HG02885 (cell line): ENCODE measurements at regions not wholly inside any gene's neighbourhood (a gene's known extent, or its start where the extent isn't known, plus 50 kb on each side); places are given as distances from the start of the nearest gene placed in this dataset.
"Not testable (repeated sequence)": the region's sequence is repeated elsewhere in the genome, so short reads cannot be mapped to it uniquely, and the experiment has no call there.

Source experiments
- ATAC-seq: cut with Tn5 transposase; IDR thresholded peaks from one replicate; pipeline ENCODE4 v1.9.1; 2021; ENCODE audit warnings: mild to moderate bottlenecking; ENCODE audit not compliant: unreplicated experiment, poor library complexity

DNA sequence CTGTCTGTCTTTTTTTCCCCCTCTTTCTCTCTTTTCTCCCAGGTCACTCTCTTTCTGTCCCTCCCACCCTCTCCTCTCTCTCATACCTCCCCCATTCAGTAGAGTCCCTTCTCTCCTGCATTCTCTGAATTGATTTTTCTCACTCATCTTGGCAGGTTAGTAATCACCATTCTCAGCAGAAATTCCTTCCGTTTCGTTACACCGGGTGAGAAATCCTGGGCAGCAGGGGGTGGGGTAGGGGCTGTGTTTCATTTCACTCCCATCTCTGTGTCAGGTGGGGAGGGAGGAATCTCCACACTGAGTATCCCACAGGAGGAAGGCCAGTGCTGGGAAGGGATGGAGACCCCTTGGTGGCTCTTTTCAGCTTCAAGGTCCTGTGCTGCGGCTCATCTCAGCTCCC lies 253.5 kb downstream of the MIAT start:
- ATAC-seq, result no peak

DNA sequence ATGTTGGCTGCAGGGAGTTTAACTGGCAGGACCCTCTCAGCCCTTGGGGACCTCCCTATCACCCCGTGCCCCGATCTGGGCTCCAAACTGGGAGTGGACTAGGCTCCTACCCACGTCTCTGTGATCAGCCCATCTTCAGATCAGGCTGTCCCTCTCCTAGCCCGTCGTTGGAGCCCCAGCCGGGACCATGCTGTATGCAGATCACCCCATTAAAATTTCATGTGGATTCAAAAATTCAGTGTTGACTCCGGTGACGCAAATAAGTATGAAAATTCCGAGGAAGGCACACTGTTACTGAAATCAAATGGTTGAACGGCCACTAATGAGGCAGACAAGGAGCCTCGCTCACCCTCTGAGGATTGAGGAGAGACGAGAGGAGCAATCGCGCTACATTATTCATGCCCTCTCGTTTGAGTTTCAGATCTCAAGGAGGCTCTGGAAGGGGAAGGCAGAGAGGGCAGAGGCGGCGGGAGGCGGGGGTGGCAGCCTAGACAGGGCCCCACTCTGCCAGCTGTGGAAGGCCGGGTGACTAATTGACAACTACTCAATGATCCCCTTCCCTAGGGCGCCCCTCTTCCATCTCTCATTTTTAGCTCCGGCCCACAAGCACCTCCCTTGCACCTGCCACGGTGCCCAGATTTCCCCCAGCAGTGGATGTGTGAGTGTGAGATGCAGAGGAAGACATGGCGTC lies 255.4 kb downstream of the MIAT start:
- no peak for ATAC-seq

DNA sequence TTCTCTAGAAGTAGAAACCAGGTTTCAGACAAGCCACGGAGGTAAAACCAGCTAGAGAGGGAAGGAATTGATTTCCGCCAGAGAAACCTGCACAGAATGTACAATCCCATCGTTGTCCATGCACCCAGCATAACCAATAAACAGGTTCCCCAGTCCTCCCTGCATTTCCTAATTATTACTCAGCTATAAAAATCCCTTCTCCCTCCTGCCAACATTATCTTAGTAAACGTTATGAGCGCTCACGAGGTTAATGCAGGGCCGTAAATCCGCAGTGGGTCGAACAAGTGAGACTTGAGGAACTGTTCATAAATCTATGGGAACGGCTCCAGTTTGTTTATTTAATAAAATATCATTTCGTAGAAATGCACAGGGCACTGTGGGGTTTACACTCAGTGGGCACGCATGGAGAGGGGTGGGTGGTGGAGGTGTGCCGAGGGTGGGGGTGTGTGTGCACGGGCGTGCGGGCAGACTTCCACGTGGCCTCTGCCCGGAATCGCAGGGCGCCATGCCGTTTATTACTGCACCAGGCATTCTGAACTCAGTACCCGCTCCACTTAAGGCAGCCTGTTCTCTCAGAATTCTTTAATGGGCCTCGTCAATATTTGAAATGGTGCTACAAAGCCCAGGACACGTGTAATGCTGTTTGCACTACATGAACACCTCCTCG lies 257.3 kb downstream of the MIAT start:
- no peak for ATAC-seq

DNA sequence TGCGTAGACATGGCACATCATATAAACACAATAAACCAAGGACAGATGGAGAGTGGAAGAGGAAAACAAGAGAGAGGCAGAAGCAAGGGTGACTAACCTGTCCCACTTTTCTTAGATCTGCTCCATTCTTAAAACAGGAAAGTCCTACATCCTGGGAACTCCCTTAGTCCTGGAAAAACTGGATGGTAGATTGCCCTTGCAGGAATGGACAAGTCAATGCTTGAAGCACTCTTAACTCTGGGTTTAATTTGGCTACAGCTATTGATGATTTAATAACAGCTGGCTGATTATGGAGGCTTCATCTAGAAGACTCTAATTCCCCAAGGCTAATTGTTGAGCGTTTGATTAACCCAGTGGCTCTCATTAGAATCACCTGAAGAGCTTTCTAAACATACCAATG lies 258.8 kb downstream of the MIAT start:
- no peak for ATAC-seq

DNA sequence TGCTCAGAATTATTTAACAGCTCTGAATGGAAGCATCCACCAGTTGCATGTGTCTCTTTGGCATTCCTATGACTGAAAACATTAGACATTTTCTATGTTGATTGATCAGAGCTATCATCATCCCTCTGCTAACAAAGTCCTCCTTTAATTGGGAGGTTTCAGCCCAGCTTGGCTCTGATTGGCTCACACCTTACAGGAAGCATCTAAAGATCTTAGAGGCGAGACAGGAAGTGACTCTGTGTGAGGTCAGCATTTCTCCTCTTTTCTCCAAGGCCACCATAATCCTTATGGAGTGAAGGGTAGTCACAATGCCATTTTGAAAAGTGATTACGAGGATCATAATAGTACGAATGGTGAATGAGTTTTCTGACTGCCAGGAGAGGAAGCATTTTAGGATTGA lies 260.8 kb downstream of the MIAT start:
- no peak for ATAC-seq

DNA sequence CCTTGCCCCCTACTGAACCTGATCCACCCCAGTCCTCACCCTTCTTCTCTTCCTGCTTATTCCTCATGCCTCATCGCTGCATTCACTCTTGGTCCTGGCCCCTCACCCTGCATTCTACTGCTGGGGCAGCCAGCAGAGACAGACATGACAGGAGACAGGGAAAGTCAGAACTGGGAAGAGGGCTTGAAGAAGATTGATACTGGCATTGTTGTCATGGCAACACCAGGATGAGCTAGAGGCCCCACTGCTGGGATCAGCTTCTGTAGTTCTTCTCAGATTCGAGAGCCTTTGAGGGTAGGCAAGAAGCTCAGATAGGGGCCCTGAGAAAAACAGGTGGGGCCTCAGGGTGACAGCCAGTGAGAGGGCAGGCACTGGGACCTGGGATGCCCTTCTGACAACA lies 264.3 kb downstream of the MIAT start:
- no peak for ATAC-seq

DNA sequence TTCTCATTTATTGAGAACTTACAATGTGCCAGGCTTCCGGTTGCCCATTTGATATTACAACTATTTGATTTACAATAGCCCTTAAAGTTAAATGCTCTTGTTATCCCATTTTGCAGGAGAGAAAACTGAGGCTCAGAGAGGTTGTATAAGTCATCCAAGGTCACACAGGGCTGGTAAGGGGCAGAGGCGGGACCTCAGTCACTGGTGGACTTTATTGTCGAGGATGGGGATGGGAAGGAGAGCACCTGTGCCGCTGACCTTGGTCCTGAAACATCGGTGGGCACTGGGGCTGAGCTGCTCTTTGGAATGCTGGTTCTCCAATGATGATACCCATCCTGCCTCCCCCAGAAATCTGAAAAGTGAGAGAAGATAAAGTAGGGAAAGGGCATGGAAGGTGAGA lies 265.4 kb downstream of the MIAT start:
- ATAC-seq, result no peak

DNA sequence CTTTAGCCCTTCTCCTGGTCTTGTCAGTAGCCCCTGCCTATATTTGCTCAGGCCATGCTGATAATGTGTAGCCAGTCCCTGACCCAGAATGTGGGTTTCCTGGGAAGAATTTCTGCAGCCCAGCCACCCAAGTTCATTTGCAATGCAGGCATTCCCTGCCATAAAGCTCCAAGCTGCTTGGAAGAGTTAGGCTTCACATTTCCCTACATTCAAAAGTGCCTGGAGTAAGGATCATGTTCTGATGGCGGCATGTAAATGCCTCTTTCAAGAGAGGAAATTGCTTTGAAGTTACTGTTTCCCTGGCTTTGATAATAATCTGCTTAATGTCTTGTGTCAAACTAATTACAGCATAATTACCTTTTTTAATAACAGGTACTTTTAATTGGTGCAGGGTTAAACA lies 266.1 kb downstream of the MIAT start:
- no peak for ATAC-seq

DNA sequence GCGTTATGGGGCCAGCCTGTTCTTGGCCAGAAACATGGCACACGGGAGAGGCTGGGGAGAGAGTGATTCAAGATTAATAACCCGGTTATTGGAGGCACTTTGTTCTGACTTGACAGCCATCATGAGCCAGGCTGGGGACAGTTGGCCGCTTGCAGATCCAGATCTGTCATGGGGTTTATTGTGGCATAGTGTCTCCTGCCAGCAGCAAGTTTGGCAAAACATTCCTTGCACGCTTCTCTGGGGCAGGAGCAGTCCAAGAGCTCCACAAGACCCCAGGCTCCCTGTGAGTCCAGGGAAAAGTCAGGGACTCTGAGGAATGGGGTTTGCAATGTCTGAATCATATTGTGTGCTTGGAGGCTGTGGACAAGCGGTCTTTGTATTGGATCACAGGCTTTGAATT lies 270.4 kb downstream of the MIAT start:
- ATAC-seq, result no peak

DNA sequence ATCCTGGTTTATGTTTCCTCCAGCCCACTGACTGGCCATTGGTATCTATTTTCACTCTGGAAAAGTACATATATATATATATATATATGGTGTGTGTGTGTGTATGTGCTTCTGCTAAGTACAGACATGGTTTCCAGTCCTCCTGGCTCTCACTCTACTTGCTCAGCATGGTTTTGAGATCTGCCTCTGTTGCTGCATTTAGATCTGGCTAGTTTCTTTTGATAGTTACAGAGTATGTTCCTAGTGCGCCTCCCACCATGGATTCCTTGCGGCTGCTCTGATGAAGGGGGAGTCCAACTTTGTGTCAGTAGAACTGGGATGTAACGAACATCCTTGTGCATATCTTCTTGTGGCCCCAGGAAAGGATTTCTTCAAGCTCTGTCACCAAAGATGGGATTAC lies 274.1 kb downstream of the MIAT start:
- no peak for ATAC-seq

DNA sequence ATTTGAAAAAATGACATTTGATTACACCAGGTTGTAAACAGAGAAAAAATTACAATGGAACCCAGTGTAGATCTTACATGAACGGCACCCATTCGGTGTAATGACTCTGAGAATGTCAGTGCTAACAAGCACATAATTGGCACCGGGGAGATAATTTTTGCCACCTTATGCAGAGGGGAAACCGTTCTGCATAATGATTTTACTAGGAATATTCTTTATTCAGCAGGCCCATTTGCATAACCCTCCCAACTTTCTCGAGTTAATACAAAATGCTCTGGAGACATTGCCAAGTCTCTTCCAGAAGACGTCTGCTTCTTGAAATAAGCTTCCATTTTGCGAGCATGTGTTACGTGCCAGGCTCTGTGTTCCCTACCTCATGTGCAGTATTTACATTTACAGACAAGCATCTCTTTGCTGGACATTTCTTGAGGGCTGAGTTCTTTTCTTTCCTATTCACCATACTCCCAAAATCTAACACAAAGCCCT lies 275.8 kb downstream of the MIAT start:
- ATAC-seq, result no peak

DNA sequence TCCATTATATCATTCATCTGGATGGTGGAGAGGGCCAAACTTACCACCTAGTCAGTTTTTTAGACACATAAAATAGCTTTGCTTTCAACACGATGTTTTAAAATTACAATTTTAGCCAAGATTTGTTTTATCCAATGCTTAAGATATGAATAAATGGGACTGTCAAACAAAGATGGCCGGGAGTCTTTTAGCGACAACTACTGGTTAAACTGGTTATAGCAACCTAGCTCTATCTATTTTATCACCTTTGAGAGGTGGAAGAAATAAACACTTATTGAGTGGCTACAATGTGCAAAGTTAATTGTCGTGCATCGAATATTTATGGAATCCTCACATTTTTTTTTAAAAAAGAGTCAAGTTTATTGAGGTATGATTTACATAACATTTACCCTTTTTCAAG lies 279.8 kb downstream of the MIAT start:
- ATAC-seq, result no peak

DNA sequence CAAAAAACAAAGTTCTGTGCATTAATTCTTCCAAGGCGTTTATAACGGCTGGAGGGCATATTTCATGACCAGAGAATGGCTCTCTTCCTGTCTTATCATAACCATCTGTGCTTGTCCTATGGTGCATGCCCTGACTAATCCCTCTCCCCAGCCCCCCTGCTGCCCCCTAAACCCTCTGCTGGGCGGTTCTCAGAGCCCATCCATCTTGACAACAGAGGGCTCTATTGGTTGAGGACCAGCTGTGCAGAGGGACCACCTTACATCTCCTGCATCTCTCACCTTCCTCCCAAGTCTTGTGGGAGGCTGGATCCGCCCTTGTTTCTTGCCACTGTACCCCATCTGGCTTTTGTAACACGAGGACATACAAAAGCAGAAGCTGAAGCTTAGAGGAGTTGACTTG lies 282.1 kb downstream of the MIAT start:
- no peak for ATAC-seq

DNA sequence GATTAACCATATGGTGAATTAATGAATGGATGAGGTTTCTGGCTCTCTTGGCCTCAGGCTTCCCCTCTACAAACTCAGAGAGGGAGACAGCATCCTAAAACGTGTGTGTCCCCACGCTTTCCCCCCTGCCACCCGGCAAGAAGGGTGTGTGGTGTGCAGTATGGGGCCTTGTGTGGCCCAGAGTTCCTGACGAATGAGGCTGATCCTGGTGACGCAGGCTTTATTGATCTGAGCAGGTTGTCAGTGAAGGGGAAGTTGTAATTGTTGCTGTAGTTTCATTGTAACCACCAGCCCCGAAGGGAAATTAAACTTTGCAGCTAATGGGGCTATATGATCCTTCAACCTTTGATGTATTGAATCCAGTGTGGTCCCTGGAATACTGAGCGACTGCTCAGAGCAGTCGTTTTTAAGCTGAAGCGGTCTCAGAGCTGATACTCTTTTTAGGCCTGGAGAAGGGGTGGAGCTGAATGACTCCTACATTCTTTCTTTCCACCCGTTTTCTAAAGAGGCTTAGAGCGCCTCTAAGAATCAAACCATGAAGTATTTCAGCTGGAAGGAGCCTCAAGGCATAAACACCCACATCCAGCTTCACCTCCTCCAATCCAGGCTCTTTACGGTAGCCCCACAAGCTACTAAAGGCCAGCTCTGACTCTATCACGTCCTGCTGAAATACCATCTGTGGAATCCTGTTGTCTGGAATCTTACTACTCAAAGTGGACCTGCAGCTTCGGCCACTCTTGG lies 284.7 kb downstream of the MIAT start:
- no peak for ATAC-seq

DNA sequence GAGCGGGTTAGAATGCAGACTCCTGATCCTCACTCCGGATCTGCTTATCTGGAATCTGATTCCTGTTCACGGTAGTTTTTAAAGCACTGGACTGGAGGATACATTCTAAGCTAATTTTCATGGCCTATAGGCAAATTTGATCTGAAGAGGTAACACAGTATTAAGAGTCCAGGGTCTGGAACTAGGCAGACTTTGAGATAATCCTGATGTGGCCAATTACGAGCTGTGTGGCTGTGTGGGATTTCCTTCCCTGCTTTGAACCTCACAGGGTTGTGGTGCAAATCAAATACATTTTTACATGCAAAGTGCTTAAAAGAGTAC lies 285.2 kb downstream of the MIAT start:
- ATAC-seq, result no peak

DNA sequence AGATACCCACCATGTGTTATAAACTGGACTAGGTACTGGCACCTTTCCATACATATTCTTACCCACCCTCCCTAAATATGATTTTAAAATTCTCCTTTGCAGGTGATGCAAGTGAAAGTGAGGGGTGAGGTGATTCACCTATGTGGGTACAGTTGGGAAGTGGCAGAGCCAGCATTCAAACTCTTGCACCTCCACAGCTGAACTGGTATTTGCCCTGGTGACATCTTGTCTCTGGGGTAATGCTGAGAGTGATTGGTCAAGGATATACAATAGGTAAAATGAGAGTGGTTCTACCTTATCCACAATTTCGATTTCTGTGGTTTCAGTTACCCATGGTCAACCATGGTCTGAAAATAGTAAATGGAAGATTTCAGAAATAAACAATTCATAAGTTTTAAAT lies 288.2 kb downstream of the MIAT start:
- no peak for ATAC-seq

DNA sequence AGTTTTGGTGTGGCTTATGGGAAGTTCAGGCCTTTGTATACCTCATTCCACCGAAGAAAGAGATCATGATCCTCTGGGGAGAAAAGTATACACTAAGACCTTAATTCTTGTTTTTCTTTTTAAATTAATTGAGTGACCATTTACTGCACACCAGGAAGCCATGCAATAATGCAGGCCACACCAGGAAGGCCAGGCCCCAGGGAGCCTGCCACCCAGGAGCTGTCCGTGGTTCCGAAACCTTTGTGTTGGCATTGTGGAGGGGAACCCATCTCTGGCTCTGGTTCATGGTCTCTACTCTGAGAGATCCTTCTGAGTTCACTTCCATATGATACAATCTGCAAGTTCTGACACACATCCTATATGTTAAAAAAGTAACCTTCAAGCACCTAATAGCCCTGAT lies 291.8 kb downstream of the MIAT start:
- no peak for ATAC-seq

DNA sequence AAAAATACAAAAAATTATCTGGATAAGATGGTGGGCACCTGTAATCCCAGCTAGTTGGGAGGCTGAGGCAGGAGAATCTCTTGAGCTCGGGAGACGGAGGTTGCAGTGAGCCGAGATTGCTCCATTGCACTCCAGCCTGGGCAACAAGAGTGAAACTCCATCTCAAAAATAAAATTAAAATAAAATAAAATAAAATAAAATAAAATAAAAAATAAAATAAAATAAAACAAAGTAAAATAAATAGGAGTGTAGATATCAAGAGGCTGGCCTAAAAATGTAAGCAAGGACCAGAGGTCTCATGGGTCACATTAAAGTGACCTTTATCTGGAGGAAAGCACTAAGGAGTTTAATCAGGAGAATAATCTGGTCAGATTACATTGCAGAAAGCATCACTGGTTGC lies 293.8 kb downstream of the MIAT start:
- not testable (repeated sequence) for ATAC-seq

DNA sequence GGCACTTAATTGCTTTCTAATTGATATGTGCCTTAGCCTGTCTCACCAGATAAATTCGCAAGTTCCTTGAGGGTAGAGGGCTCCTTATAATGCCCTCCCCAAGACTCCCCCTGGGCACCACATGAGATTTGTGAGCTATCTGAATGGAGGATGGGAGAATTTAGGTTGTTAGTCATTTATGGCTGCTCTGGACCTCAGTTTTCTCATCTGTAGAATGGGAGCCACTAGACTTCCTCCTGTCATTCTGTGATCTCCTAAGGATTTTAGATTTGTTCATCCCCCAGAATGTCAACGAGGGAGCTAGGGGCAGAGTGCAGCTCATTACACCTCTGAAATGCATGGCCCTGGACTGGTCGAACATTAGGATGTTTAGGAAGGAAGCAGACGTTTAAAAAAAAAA lies 294.6 kb downstream of the MIAT start:
- no peak for ATAC-seq

DNA sequence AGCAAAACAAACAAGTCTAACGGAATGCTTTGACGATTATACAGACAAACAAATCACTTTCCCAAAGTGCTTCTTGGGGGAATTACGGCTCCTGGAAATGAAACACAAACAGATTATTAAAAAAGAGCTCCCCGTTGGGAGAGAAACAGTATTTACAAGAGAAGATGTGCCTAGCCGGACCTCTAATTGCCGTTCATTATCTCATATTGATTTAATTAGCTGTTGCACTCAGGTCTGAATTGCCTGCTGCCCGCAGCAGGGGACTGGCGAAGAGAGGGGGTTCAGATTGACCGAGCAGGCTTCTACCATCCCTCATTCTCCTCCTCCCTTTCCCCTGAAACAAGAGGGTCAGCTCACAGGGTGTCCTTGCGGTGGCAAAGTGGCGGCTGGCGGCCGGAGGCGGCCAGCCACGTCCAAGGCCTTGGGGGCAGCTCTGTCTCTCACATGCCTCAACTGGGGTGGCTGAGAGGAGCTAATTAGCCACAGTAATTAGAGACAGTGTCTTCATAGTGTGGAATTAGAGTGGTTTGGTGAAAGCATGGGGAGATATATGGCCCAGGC lies 295.1 kb downstream of the MIAT start:
- ATAC-seq, result no peak
